Stimulated activated CD4-positive, alpha-beta T cell treated with anti-CD3 and anti-CD28 coated beads, Interleukin-15, amount 100 ng/mL, for 1 hour (primary cell): ENCODE measurements at regions not wholly inside any gene's neighbourhood (a gene's known extent, or its start where the extent isn't known, plus 50 kb on each side); places are given as distances from the start of the nearest gene placed in this dataset.
"Not testable (repeated sequence)": the region's sequence is repeated elsewhere in the genome, so short reads cannot be mapped to it uniquely, and the experiment has no call there.

Experiments
- DNase-seq, 2 donors: peaks; one replicate each; pipeline ENCODE4 v3.0.0-alpha.2; 2020; ENCODE audit warnings: low read depth in 1 of 2, low spot score in 1 of 2

DNA sequence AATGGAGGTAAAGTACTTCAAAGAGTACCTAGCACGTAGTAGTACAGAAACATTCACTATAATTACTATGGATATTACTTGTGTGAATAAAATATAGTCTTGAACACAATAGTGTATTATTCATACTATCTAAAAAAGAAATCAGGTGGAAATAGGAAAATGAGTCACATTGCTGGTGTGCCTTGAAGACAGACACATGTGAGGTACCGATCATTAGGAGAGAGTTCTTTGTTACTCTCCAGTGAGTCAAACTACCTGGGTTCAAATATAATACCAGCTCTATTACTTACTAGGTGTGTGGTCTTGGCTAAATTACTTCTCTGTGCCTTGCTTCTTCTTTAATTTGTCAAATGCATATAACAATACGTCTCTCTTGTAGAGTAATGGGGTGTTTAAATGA lies 50.8 kb upstream of the BEND6 start:
- no peak for DNase-seq

- no peak for DNase-seq
Measured at GRCh38 chr6:56902641-56903464, 52.1 kb upstream of the BEND6 start.

GRCh38 chr6:56900784-56901183 lies 54.1 kb upstream of the BEND6 start:
- DNase-seq, result no peak

GRCh38 chr6:56899753-56900152 lies 55.2 kb upstream of the BEND6 start:
- no peak for DNase-seq

DNA sequence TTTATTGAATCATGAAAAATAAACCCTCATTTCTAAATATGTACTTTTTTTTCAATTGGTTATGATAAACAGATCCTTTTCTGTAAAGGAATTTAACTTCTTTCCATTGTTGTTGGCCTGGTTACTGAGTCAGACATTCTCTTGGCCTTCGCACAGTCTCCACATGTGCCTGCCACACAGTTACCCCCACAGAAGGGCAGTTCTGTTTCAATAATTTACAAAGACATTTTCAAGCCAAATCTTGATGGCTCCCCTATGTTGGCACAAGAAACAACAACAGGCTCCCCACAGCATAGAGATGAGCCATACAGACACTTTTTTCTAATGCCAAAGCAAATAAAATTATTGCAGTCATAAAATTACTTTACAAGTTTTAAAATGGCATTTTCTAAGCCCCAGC lies 55.6 kb upstream of the BEND6 start:
- DNase-seq, result no peak

- no peak for DNase-seq
Measured at GRCh38 chr6:56897789-56898529, 56.9 kb upstream of the BEND6 start.

DNA sequence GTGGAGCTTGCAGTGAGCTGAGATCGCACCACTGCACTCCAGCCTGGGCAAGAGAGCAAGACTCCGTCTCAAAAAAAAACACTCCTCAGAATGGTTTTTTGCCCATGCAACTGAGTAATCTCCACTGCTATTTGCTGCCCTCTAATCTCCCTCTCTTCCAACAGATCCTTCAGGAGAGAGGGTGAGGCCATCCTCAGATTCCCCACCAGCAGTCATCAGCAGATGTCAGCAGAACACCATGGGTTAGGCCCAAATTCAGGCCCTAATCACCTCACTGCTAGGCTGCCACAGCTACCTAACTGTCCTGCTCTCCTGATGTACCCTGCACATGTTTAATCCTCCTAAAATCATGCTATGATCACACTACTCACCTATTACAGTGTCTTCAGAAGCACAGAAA lies 63.2 kb upstream of the BEND6 start:
- no peak for DNase-seq

GRCh38 chr6:56890683-56891429 lies 64.1 kb upstream of the BEND6 start:
- no peak for DNase-seq

DNA sequence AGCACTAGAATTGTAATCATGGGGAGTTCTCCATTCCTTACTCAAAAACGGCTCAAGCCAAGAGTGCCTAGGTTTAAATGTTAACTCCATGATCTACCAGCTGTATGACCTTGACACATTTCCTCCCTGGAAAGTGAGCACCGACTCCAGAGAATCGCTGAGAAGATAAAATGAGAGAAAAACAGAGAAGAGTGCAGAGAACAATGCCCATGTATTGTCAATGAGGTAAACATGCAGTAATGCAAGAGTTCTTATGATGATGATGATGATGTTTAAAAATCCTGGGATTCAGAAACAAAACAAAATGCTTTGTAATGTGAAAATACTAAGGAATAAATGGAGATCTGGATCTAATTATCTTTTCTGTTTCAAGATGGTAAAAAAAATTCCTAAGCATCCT lies 64.8 kb upstream of the BEND6 start:
- no peak for DNase-seq

DNA sequence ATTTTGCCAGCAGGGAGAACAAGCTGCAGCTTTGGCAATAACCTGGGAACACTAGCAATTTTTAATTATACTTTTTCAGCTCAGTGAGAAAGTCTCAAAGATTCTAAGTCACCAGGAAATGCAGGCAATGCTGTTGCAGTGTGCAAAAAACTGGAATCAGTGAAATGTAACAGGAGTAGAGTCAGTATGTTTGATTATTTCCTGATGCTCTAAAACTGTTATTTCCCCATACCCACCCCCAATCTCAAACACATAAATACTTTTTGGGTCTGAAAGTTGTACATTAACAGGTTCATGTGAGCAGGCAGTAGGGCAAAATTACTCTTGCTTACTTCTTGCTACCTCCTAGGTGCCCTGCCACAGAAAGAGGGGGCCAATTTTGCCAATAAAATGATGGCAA lies 65.4 kb upstream of the BEND6 start:
- DNase-seq, result no peak

DNA sequence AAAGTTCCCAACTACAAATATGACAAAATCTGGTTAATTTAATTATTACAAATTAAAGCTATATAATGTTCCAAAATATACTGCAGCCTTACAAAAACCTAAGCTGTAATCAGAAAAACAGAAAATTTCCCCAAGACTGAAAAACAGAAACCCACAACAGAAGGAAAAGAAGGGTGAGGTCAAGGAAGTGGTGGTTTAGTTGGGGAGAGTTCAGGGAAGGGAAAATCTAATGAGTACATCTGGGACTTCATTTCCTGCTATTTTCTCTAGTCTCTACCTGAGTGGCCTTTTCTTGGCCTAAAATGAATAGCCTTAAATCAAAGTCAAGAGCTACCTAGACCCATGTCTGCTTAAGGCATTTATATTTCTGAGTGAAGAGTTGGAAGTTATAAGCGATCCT lies 66.2 kb upstream of the BEND6 start:
- DNase-seq, result no peak

DNA sequence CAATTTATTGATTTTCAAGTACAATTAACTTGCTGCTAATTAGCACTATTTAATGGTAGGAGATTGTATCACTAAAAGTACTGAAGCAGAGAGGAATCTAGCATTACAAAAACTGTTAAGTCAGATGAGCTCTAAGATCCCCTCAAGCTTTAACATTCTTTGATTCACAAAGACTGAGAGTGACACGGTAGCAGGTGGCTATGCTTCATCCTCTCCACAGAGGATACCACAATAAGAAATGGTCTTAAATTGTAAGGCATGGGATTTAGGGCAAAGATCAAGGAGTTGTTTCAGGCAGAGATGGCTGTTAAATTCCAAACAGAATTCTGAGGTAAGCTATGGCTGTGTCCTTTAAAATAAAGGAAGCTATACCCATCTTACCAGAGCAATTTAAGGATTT lies 67.8 kb upstream of the BEND6 start:
- no peak for DNase-seq

GRCh38 chr6:56877922-56878321 lies 77.0 kb upstream of the BEND6 start:
- no peak for DNase-seq

DNA sequence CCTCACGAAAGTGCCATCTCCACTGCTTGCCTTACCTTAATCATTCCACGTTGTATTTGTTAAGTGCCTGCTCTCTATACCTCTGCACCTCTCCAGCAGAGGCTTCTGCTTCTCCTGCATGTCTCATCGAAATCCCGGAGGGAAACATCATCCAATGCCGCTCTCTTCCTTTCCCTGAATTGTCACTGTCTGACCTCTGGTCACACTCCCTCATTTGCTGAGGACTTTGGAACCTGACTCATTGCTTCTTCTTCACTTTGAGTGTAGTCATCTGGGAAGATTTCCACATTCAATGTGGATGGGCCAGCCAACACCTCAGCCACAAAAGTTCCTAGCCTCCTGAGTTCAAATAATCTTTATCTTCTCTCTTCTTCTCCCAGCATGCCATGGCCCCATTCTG lies 78.9 kb upstream of the BEND6 start:
- DNase-seq, result no peak

GRCh38 chr6:56875523-56875922 lies 79.4 kb upstream of the BEND6 start:
- DNase-seq, result no peak

DNA sequence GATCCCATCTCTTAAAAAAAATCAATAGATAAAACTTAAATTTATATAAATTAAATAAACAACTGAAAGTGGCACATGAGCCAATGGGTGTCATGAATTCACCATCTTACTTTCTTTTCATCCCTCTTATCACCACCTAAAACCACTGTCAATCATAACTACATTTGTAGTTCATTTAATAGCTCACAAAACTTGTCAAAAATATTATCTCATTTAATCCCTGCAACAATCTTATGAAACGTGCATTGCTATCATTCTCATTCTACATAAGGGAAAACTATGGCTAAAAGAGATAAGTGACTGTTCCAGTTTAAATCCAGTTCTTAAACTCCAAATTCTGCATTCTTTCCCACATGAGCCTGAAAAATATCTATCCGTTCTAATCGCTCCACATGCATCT lies 80.6 kb upstream of the BEND6 start:
- no peak for DNase-seq

DNA sequence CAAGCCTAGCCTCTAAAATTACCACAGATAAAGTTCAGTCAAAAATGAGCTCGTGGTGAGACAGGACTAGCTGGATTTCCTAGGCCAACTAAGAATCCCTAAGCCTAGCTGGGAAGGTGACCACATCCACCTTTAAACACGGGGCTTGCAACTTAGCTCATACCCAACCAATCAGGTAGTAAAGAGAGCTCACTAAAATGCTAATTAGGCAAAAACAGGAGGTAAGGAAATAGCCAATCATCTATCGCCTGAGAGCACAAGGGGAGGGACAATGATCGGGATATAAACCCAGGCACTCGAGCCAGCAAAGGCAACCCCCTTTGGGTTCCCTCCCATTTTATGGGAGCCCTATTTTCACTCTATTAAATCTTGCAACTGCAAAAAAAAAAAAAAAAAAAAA lies 84.9 kb upstream of the BEND6 start:
- not testable (repeated sequence) for DNase-seq

GRCh38 chr6:56869346-56869745 lies 85.6 kb upstream of the BEND6 start:
- no peak for DNase-seq

DNA sequence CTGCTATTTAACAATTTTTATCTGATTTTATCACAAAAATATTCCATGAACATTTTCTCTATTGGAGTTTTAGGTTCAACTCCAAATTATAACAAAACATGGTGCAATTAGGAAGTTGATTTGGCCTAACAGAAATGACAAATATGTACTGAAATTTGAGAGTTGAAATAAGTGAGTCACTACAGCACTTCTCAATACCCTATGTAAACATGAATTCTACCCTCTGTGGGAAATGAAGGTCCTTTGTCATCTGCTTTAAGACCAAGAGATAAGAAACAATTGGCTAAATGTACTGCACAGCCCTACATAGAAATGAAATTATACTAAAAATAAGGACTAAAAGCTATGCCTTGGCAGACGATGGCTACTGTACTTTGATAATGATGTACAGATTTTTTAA lies 86.2 kb upstream of the BEND6 start:
- DNase-seq, result no peak

DNA sequence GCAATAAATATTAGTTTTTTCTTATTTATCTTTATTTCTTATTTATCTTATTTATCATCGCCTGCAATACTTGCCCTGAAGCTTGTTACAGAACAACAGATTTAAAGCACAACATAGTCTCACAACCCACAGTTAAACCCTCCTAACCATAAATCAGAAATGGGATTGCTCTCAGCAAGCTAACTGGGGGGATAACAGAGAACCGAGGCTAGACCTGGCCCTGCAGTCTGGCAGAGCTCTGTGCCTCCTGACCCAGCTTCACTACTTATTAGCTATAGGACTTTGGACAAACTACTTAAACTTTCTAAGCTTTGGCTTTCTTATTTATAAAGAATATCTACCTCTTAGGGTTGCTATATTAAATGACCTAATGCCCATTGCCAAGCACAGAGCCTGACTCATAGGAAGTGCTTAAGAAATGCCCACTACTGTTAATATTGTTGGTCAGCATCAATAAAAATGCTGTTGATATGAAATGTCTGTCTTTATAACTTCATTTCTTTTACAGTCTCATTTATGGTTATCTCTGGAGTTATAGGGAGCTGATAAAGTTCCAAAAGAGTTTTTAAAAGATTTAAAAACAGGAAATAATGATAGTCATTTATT lies 87.9 kb upstream of the BEND6 start:
- DNase-seq, result no peak

- DNase-seq, result no peak
Measured at GRCh38 chr6:56865081-56865875, 89.6 kb upstream of the BEND6 start.
